H9 (cell line): ENCODE measurements at regions not wholly inside any gene's neighbourhood (a gene's known extent, or its start where the extent isn't known, plus 50 kb on each side); places are given as distances from the start of the nearest gene placed in this dataset.

Source experiments
- DNase-seq: peaks from one replicate; pipeline ENCODE4 v3.0.0-alpha.2; 2017
- H2AFZ ChIP-seq: one replicate; pipeline ENCODE4 v1.6.1; 2013; ENCODE audit warnings: mild to moderate bottlenecking, low read length, control low read depth, moderate library complexity
- H2AK5ac ChIP-seq: 2 replicates; pipeline ENCODE4 v1.6.1; 2013; ENCODE audit warnings: low read length, control low read depth, mixed read lengths; ENCODE audit not compliant: insufficient read length
- H2BK120ac ChIP-seq: one replicate; pipeline ENCODE4 v1.6.1; 2013; ENCODE audit warnings: low read depth, mild to moderate bottlenecking, low read length, control low read depth, inconsistent platforms; ENCODE audit not compliant: poor library complexity, severe bottlenecking
- H2BK12ac ChIP-seq: 2 replicates; pipeline ENCODE4 v1.6.1; 2013; ENCODE audit warnings: low read length, control low read depth, mixed read lengths, low read depth; ENCODE audit not compliant: insufficient read length
- H2BK15ac ChIP-seq: 2 replicates; pipeline ENCODE4 v1.6.1; 2013; ENCODE audit warnings: low read depth, low read length, control low read depth
- H2BK20ac ChIP-seq: one replicate; pipeline ENCODE4 v1.6.1; 2013; ENCODE audit warnings: low read depth, mild to moderate bottlenecking, low read length, control low read depth, inconsistent platforms; ENCODE audit not compliant: poor library complexity, severe bottlenecking
- H2BK5ac ChIP-seq: 2 replicates; pipeline ENCODE4 v1.6.1; 2013; ENCODE audit warnings: low read length, control low read depth, mixed read lengths; ENCODE audit not compliant: insufficient read length
- H3K14ac ChIP-seq: 2 replicates; pipeline ENCODE4 v1.6.1; 2013; ENCODE audit warnings: low read length, control low read depth; ENCODE audit not compliant: insufficient read depth
- H3K18ac ChIP-seq: 2 replicates; pipeline ENCODE4 v1.6.1; 2013; ENCODE audit warnings: low read depth, mild to moderate bottlenecking, mixed read lengths, low read length, control low read depth; ENCODE audit not compliant: insufficient read length
- H3K23ac ChIP-seq: 2 replicates; pipeline ENCODE4 v1.6.1; 2013; ENCODE audit warnings: low read length, control low read depth, mixed read lengths, low read depth; ENCODE audit not compliant: insufficient read length
- H3K23me2 ChIP-seq: 2 replicates; pipeline ENCODE4 v1.6.1; 2013; ENCODE audit warnings: low read depth, mild to moderate bottlenecking, mixed read lengths, low read length, control low read depth; ENCODE audit not compliant: insufficient read length, poor library complexity, severe bottlenecking
- H3K27ac ChIP-seq: 2 replicates; pipeline ENCODE4 v1.5.1; 2013; ENCODE audit warnings: low read length, control low read depth, mixed read lengths, low read depth; ENCODE audit not compliant: insufficient read length
- H3K27me3 ChIP-seq: 2 replicates; pipeline ENCODE4 v1.6.1; 2013; ENCODE audit warnings: low read length, control low read depth, inconsistent platforms; ENCODE audit not compliant: insufficient read depth
- H3K4ac ChIP-seq: 2 replicates; pipeline ENCODE4 v1.6.1; 2013; ENCODE audit warnings: low read depth, mild to moderate bottlenecking, control low read depth, inconsistent platforms, low read length, moderate library complexity
- H3K4me1 ChIP-seq: 2 replicates; pipeline ENCODE4 v1.6.1; 2013; ENCODE audit warnings: low read length, control low read depth, inconsistent platforms; ENCODE audit not compliant: insufficient read depth
- H3K4me2 ChIP-seq: 2 replicates; pipeline ENCODE4 v1.6.1; 2013; ENCODE audit warnings: low read length, control low read depth, mixed read lengths; ENCODE audit not compliant: insufficient read length, insufficient read depth
- H3K56ac ChIP-seq: 2 replicates; pipeline ENCODE4 v1.6.1; 2013; ENCODE audit warnings: low read depth, mild to moderate bottlenecking, mixed read lengths, low read length, control low read depth; ENCODE audit not compliant: insufficient read length
- H3K79me1 ChIP-seq: 2 replicates; pipeline ENCODE4 v1.6.1; 2013; ENCODE audit warnings: low read depth, mild to moderate bottlenecking, moderate library complexity, low read length, control low read depth, inconsistent platforms; ENCODE audit not compliant: insufficient read depth, poor library complexity, severe bottlenecking
- H3K79me2 ChIP-seq: 2 replicates; pipeline ENCODE4 v1.6.1; 2013; ENCODE audit warnings: low read length, control low read depth, inconsistent platforms; ENCODE audit not compliant: insufficient read depth
- H3K9ac ChIP-seq: 2 replicates; pipeline ENCODE4 v1.6.1; 2013; ENCODE audit warnings: low read length, control low read depth, mixed read lengths; ENCODE audit not compliant: insufficient read length; ENCODE audit errors: extremely low read depth
- H3K9me3 ChIP-seq: one replicate; pipeline ENCODE4 v1.6.1; 2013; ENCODE audit warnings: low read depth, low read length, inconsistent platforms; ENCODE audit not compliant: control insufficient read depth
- H3T11ph ChIP-seq: one replicate; pipeline ENCODE4 v1.6.1; 2013; ENCODE audit warnings: mild to moderate bottlenecking, low read length, control low read depth, inconsistent platforms
- H4K20me1 ChIP-seq: one replicate; pipeline ENCODE4 v1.6.1; 2013; ENCODE audit not compliant: control insufficient read depth, insufficient read length, insufficient read depth
- H4K5ac ChIP-seq: 2 replicates; pipeline ENCODE4 v1.6.1; 2013; ENCODE audit warnings: low read depth, mild to moderate bottlenecking, mixed read lengths, low read length, control low read depth; ENCODE audit not compliant: insufficient read length
- H4K8ac ChIP-seq: replicated peaks from 2 replicates; pipeline ENCODE4 v1.6.1; 2013; ENCODE audit warnings: low read length, control low read depth, mixed read lengths, low read depth; ENCODE audit not compliant: insufficient read length
- H4K91ac ChIP-seq: 2 replicates; pipeline ENCODE4 v1.6.1; 2013; ENCODE audit warnings: low read depth, mild to moderate bottlenecking, moderate library complexity, mixed read lengths, low read length, control low read depth; ENCODE audit not compliant: insufficient read length
- H3K27ac Mint-ChIP-seq, 3 experiments: 2 replicates in 2 of 3; 3 replicates in 1 of 3; pipeline ENCODE4 v1.8.0; 2020 to 2021; ENCODE audit warnings: mixed read lengths in 3 of 3, mild to moderate bottlenecking in 1 of 3, moderate library complexity in 1 of 3
- H3K27me3 Mint-ChIP-seq: 2 replicates; pipeline ENCODE4 v1.8.0; 2021; ENCODE audit warnings: low read depth, mild to moderate bottlenecking, moderate library complexity, mixed read lengths
- H3K36me3 Mint-ChIP-seq, 3 experiments: 2 replicates in 2 of 3; 3 replicates in 1 of 3; pipeline ENCODE4 v1.8.0; 2020 to 2021; ENCODE audit warnings: low read depth in 3 of 3, mixed read lengths in 3 of 3; ENCODE audit not compliant: insufficient read depth in 1 of 3
- H3K4me1 Mint-ChIP-seq, 2 experiments: 2 replicates each; pipeline ENCODE4 v1.8.0; 2020; ENCODE audit warnings: mixed read lengths in 2 of 2
- H3K4me3 Mint-ChIP-seq, 2 experiments: 2 replicates in 1 of 2; 3 replicates in 1 of 2; pipeline ENCODE4 v1.8.0; 2020 to 2021; ENCODE audit warnings: mild to moderate bottlenecking in 2 of 2, mixed read lengths in 2 of 2, moderate library complexity in 1 of 2
- H3K9me3 Mint-ChIP-seq, 2 experiments: 2 replicates in 1 of 2; 3 replicates in 1 of 2; pipeline ENCODE4 v1.8.0; 2020; ENCODE audit warnings: mild to moderate bottlenecking in 2 of 2, mixed read lengths in 2 of 2, moderate library complexity in 1 of 2
- CTCF ChIP-seq: fragments of 200-600 bp; sonication (generic); conservative IDR thresholded peaks from 3 replicates; pipeline ENCODE4 v1.8.0; 2021; ENCODE audit warnings: antibody characterized with exemption, mild to moderate bottlenecking
- WGBS: extraction: QIAGEN DNeasy Blood & Tissue Kit; methylation state at CpG from one replicate; pipeline ENCODE4 v1.1.7; 2013; ENCODE audit warnings: missing lambda C conversion rate, low lambda C conversion rate, mixed read lengths; ENCODE audit not compliant: insufficient read length; ENCODE audit errors: extremely low coverage; 5-methylcytosine and 5-hydroxymethylcytosine counted together

- peaks cover 0 to 3% (median 2%) of the 10 kb centered on the region in 3 experiments; a peak in 5 of 7 replicates for H3K36me3 Mint-ChIP-seq
- no peaks in the 10 kb centered on the region for H3K79me2 ChIP-seq
- H3K56ac ChIP-seq, result no peak overlapping the region
- no peaks in the 10 kb centered on the region for H3K4me1 ChIP-seq
- no peak overlapping the region for H4K91ac ChIP-seq
- no peak overlapping the region for H3K14ac ChIP-seq
- H3K4me2 ChIP-seq, result no peak overlapping the region
- H2AK5ac ChIP-seq, result no peak overlapping the region
- no peak overlapping the region for H2BK12ac ChIP-seq
- no peaks in the 10 kb centered on the region for H3K27me3 ChIP-seq
- H2BK20ac ChIP-seq, result no peak overlapping the region
- no peak overlapping the region for H2BK120ac ChIP-seq
- no peak for TF ChIP-seq CTCF
- no peak overlapping the region for H3K23ac ChIP-seq
- no peak overlapping the region for H2BK5ac ChIP-seq
- H3K9me3 Mint-ChIP-seq, result peaks cover 10 to 25% of the 10 kb centered on the region in 2 experiments; a peak in 4 of 5 replicates
- no peak overlapping the region for H4K5ac ChIP-seq
- no peaks in the 10 kb centered on the region for H3K9me3 ChIP-seq
- H3K27ac ChIP-seq, result no peak overlapping the region
- no CpG with 5 or more reads among the region's 1 CpG for WGBS
- no peak overlapping the region for H4K8ac ChIP-seq
- H3K9ac ChIP-seq, result no peak overlapping the region
- no peaks in the 10 kb centered on the region for H3K23me2 ChIP-seq
- H3K4me3 Mint-ChIP-seq, result no peak overlapping the region
- no peak overlapping the region for H3K27ac Mint-ChIP-seq
- no peaks in the 10 kb centered on the region for H3K79me1 ChIP-seq
- no peak overlapping the region for H3T11ph ChIP-seq
- H3K27me3 Mint-ChIP-seq, result no peaks in the 10 kb centered on the region
- no peak overlapping the region for H2AFZ ChIP-seq
- no peak overlapping the region for H2BK15ac ChIP-seq
- no peak for DNase-seq
- H3K4me1 Mint-ChIP-seq, result no peaks in the 10 kb centered on the region
- H3K18ac ChIP-seq, result no peak overlapping the region
- no peaks in the 10 kb centered on the region for H4K20me1 ChIP-seq
- H3K4ac ChIP-seq, result no peak overlapping the region
Measured at GRCh38 chr1:207251066-207251465, 70.4 kb upstream of the CD55 start.
